DND-41 (cell line): ENCODE measurements at regions not wholly inside any gene's neighbourhood (a gene's known extent, or its start where the extent isn't known, plus 50 kb on each side); places are given as distances from the start of the nearest gene placed in this dataset.

ENCODE experiments used
- ATAC-seq: fragments of 200-7000 bp; cut with Tn5 transposase; 3 replicates; pipeline ENCODE4 v1.9.1; 2021; ENCODE audit warnings: low read depth; ENCODE audit not compliant: insufficient read depth
- DNase-seq: peaks from one replicate; pipeline ENCODE4 v3.0.0-alpha.2; 2020
- H2AFZ ChIP-seq: 2 replicates; pipeline ENCODE4 v1.6.0; 2012; ENCODE audit warnings: low read depth, low read length
- H3K27ac ChIP-seq: 2 replicates; pipeline ENCODE4 v1.5.1; 2012; ENCODE audit warnings: low read length, inconsistent platforms
- H3K27me3 ChIP-seq: fragments of 200-600 bp; sonication (generic); 2 replicates; pipeline ENCODE4 v1.6.0; 2012; ENCODE audit warnings: low read length, mild to moderate bottlenecking, inconsistent platforms; ENCODE audit not compliant: insufficient read depth, poor library complexity
- H3K36me3 ChIP-seq: 2 replicates; pipeline ENCODE4 v1.5.1; 2012; ENCODE audit warnings: low read length, inconsistent platforms; ENCODE audit not compliant: insufficient read depth
- H3K4me1 ChIP-seq: 2 replicates; pipeline ENCODE4 v1.5.1; 2012; ENCODE audit warnings: mild to moderate bottlenecking, low read length; ENCODE audit not compliant: insufficient read depth
- H3K4me2 ChIP-seq: 2 replicates; pipeline ENCODE4 v1.6.0; 2012; ENCODE audit warnings: mild to moderate bottlenecking, moderate library complexity, low read length, inconsistent platforms; ENCODE audit not compliant: insufficient read depth
- H3K4me3 ChIP-seq, 2 experiments: fragments of 200-600 bp in 1 of 2; shearing (Covaris generic) in 1 of 2; 2 replicates each; pipeline ENCODE4 v1.5.1; 2012 to 2016; ENCODE audit warnings: inconsistent platforms in 2 of 2, low read length in 2 of 2, mild to moderate bottlenecking in 2 of 2, low read depth in 1 of 2, moderate library complexity in 1 of 2
- H3K79me2 ChIP-seq: 2 replicates; pipeline ENCODE4 v1.6.0; 2012; ENCODE audit warnings: low read length, inconsistent platforms; ENCODE audit not compliant: insufficient read depth
- H3K9ac ChIP-seq: 2 replicates; pipeline ENCODE4 v1.6.0; 2012; ENCODE audit warnings: low read depth, mild to moderate bottlenecking, inconsistent platforms, low read length, moderate library complexity
- H3K9me3 ChIP-seq: 2 replicates; pipeline ENCODE4 v1.5.1; 2012; ENCODE audit warnings: low read length, moderate library complexity, mild to moderate bottlenecking, inconsistent platforms; ENCODE audit not compliant: insufficient read depth, severe bottlenecking
- H4K20me1 ChIP-seq: 2 replicates; pipeline ENCODE4 v1.6.0; 2012; ENCODE audit warnings: low read length; ENCODE audit not compliant: insufficient read depth
- EZH2 ChIP-seq: IDR thresholded peaks from 3 replicates; pipeline ENCODE4 v1.6.1; 2012; ENCODE audit warnings: borderline replicate concordance, low read depth, mild to moderate bottlenecking, moderate library complexity, low read length, inconsistent platforms; ENCODE audit not compliant: severe bottlenecking
- TF ChIP-seq, protein P1 (sequence below): IDR thresholded peaks from 2 replicates; pipeline ENCODE4 v1.5.1; 2012; ENCODE audit warnings: borderline replicate concordance, low read length, moderate library complexity, mild to moderate bottlenecking; ENCODE audit not compliant: poor library complexity, severe bottlenecking; ENCODE audit errors: extremely low read depth

DNA sequence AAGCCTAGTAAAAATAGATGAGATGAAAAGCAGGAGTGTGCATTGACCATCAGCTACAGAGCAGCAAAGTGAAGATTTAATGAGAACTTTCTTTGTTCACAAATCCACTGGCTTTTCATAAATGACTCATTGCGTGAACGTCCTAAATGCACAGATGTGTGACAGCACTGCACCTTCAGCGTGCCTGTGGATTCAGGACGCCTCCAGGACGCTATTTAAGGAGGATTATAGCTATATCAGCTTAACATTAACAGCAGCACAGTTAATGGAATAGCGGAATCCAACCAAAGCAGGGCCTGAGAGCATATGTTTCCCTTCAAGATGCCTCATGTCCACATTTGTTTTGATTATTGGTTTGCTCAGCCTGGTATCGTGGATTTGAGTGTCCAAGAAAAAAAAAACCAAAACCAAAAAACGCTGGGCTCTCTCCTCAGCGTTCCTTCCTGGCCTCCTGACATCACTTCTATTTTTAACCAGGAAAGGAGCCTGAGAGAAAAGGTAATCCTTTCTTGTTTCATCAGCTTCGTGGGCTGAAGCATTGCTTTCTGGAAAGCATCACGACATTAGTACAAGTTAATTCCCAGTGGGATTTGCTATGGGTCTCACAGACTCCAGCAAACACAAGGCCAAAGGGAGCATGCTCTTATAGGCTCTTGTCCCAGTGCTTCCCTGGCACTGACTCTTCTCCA is 447.0 kb upstream of the SMIM21 start:
- H3K36me3 ChIP-seq = no peaks in the 10 kb centered on the region
- H3K4me3 ChIP-seq = no peak overlapping the region
- no peak overlapping the region for H3K9ac ChIP-seq
- DNase-seq (no peak), ATAC-seq (no peak)
- no peak overlapping the region for H3K4me2 ChIP-seq
- no peaks in the 10 kb centered on the region for H3K9me3 ChIP-seq
- H3K27me3 ChIP-seq = peaks cover 4% of the 10 kb centered on the region
- TF ChIP-seq, protein P1, sequence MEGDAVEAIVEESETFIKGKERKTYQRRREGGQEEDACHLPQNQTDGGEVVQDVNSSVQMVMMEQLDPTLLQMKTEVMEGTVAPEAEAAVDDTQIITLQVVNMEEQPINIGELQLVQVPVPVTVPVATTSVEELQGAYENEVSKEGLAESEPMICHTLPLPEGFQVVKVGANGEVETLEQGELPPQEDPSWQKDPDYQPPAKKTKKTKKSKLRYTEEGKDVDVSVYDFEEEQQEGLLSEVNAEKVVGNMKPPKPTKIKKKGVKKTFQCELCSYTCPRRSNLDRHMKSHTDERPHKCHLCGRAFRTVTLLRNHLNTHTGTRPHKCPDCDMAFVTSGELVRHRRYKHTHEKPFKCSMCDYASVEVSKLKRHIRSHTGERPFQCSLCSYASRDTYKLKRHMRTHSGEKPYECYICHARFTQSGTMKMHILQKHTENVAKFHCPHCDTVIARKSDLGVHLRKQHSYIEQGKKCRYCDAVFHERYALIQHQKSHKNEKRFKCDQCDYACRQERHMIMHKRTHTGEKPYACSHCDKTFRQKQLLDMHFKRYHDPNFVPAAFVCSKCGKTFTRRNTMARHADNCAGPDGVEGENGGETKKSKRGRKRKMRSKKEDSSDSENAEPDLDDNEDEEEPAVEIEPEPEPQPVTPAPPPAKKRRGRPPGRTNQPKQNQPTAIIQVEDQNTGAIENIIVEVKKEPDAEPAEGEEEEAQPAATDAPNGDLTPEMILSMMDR = no peak
- TF ChIP-seq EZH2 = no peak
- H3K27ac ChIP-seq = no peak overlapping the region
- no peak overlapping the region for H2AFZ ChIP-seq
- no peaks in the 10 kb centered on the region for H4K20me1 ChIP-seq
- no peaks in the 10 kb centered on the region for H3K4me1 ChIP-seq
- H3K79me2 ChIP-seq = no peaks in the 10 kb centered on the region

DNA sequence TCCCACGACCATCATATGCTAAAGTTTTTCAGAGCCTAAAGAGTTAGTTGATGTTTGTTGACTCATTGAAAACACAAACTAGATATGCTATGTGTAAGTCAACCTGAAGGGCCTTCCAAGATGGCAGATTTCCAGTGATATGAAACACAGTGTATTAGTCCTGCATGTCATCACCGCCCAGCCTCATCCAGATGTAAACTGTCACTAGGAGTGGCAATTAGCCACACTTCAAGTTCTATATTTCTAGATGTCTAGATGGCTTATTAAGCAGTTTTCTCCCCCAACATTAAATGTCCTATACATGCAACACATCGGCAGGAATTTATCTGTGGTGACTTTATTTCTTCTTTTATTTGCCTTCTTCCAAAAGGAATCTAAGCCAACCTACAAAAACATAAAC is 444.1 kb upstream of the SMIM21 start:
- Histone ChIP-seq H3K4me3 (no peak overlapping the region), H3K4me2 (no peak overlapping the region), H3K27ac (no peak overlapping the region), H3K9ac (no peak overlapping the region), H2AFZ (no peak overlapping the region), H3K27me3 (peaks cover 9% of the 10 kb centered on the region), H3K36me3 (no peaks in the 10 kb centered on the region), H4K20me1 (no peaks in the 10 kb centered on the region), H3K4me1 (no peaks in the 10 kb centered on the region), H3K79me2 (no peaks in the 10 kb centered on the region), H3K9me3 (no peaks in the 10 kb centered on the region)
- ATAC-seq = no peak
- TF ChIP-seq, protein P1 = no peak
- TF ChIP-seq EZH2 = no peak
- DNase-seq = no peak

DNA sequence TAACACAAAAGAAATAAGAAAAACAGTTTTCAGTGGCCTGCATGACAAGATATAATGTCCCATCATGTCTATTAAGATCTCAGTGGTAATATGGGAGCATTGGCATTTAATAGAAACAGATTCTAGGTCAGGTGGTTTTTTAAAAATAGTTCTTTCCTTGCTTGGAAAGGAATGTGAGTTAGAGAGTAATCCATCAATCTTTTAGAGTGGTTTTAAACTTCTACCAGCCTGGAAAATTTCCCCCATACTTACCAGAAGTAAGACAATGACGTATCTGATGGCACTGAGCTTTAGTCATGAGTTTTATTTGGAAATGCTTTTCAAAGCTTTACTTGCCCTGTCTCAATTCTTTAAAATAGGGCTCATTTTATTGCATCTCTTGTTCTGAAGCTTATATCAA is 441.7 kb upstream of the SMIM21 start:
- Histone ChIP-seq H3K36me3 (no peaks in the 10 kb centered on the region), H3K9ac (no peak overlapping the region), H3K9me3 (no peaks in the 10 kb centered on the region), H3K27ac (no peak overlapping the region), H3K4me3 (no peak overlapping the region), H3K4me2 (no peak overlapping the region), H2AFZ (no peak overlapping the region), H3K4me1 (no peaks in the 10 kb centered on the region), H4K20me1 (no peaks in the 10 kb centered on the region), H3K79me2 (no peaks in the 10 kb centered on the region), H3K27me3 (peaks cover 13% of the 10 kb centered on the region)
- DNase-seq = no peak
- ATAC-seq = no peak
- no peak for TF ChIP-seq EZH2

DNA sequence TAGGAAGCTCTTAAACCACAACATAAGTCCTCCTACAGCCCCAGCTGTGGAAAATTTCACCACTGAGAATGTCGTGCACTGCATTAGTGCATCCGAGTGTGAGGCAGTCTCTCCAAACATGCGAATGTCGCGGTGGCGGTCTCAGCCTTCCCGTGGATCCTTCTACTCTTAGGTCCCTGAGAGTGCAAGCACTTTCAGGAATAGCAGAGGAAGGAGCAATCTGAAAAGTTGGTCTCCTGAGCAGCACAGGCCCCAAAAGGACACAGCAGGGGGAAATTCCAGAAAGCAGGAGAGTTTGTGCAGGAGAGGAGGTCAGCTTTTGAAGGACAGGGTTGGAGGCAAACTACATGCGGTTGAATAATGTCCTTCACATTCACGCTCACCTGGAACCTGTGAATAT is 440.5 kb upstream of the SMIM21 start:
- Histone ChIP-seq H3K36me3 (no peaks in the 10 kb centered on the region), H4K20me1 (no peaks in the 10 kb centered on the region), H3K79me2 (no peaks in the 10 kb centered on the region), H3K27me3 (peaks cover 12% of the 10 kb centered on the region), H3K9me3 (no peaks in the 10 kb centered on the region), H3K9ac (no peak overlapping the region), H3K4me2 (no peak overlapping the region), H2AFZ (no peak overlapping the region), H3K4me3 (no peak overlapping the region), H3K27ac (no peak overlapping the region), H3K4me1 (no peaks in the 10 kb centered on the region)
- ATAC-seq (no peak), DNase-seq (no peak)
- no peak for TF ChIP-seq EZH2
- TF ChIP-seq, protein P1 = no peak
